ENCODE measurements at regions not wholly inside any gene's neighbourhood (a gene's known extent, or its start where the extent isn't known, plus 50 kb on each side); places are given as distances from the start of the nearest gene placed in this dataset.

DNA sequence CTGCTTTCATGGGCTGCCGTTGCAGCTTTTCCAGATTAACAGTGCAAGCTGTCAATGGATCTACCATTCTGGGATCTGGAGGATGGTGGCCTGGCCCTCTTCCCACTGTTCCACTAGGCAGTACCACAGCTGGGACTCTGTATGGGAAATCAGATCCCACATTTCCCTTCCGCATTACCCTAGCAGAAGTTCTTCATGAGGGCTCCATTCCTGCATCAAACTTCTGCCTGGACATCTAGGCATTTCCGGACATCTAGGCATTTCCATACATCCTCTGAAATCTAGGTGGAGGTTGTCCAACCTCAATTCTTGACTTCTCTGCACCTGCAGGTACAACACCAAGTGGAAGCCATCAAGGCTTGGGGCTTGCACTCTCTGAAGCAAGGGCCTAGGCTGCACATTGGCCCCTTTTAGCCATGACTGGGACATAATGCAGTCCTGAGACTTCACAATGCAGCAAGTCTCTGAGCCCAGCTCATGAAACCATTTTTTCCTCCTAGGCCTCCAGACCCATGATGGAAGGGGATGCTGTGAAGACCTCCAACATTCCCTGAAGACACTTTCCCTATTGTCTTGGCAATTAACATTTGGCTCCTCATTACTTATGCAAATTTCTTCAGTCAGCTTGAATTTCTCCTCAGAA, 863.3 kb downstream of the C12orf50 start:
- no peak for TF ChIP-seq EZH2 (IDR thresholded peaks at IDR 0.05; ENCODE audit: borderline replicate concordance, insufficient read depth, low read depth, low read length, poor library complexity, severe bottlenecking)
- TF ChIP-seq, protein P1, sequence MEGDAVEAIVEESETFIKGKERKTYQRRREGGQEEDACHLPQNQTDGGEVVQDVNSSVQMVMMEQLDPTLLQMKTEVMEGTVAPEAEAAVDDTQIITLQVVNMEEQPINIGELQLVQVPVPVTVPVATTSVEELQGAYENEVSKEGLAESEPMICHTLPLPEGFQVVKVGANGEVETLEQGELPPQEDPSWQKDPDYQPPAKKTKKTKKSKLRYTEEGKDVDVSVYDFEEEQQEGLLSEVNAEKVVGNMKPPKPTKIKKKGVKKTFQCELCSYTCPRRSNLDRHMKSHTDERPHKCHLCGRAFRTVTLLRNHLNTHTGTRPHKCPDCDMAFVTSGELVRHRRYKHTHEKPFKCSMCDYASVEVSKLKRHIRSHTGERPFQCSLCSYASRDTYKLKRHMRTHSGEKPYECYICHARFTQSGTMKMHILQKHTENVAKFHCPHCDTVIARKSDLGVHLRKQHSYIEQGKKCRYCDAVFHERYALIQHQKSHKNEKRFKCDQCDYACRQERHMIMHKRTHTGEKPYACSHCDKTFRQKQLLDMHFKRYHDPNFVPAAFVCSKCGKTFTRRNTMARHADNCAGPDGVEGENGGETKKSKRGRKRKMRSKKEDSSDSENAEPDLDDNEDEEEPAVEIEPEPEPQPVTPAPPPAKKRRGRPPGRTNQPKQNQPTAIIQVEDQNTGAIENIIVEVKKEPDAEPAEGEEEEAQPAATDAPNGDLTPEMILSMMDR (IDR thresholded peaks at IDR 0.05): no peak
- ChIA-PET CTCF (no interaction called here), POLR2A (no interaction called here)
- no peaks in the 10 kb centered on the region for H3K79me2 ChIP-seq (ENCODE audit: control insufficient read depth, insufficient read depth, low read length)
- intact Hi-C loops (cut with micrococcal nuclease): no loop called here
- no peak overlapping the region for H3K4me2 ChIP-seq (replicated peaks; ENCODE audit: low read depth, low read length, poor library complexity, severe bottlenecking)
- H3K4me1 ChIP-seq (ENCODE audit: control insufficient read depth in 2 of 2, insufficient read depth in 2 of 2, low read length in 2 of 2): no peaks in the 10 kb centered on the region
- H3K27ac ChIP-seq (ENCODE audit: low read length in 2 of 2): no peak overlapping the region
- no peak for ATAC-seq (ENCODE audit: low read depth)
- no peaks in the 10 kb centered on the region for H3K27me3 Mint-ChIP-seq
- no peaks in the 10 kb centered on the region for H3K36me3 ChIP-seq (replicated peaks in 1 of 2; ENCODE audit: control extremely low read depth in 1 of 2, control insufficient read depth in 1 of 2, extremely low read depth in 1 of 2, insufficient read depth in 2 of 2, low read length in 1 of 2)
- H3K27ac Mint-ChIP-seq: no peak overlapping the region
- H3K27me3 ChIP-seq (replicated peaks in 1 of 4; ENCODE audit: control extremely low read depth in 1 of 4, control insufficient read depth in 3 of 4, insufficient read depth in 4 of 4, low read length in 3 of 4): no peaks in the 10 kb centered on the region
- no peak overlapping the region for H3K4me3 ChIP-seq (ENCODE audit: control extremely low read depth in 1 of 5, extremely low read depth in 1 of 5, insufficient read depth in 1 of 5, low read depth in 2 of 5, low read length in 4 of 5)
- H3K9me3 Mint-ChIP-seq (ENCODE audit: insufficient read depth): peaks cover 6% of the 10 kb centered on the region
- WGBS (ENCODE audit: insufficient coverage): 94% methylated on average over 3 of the region's 3 CpGs
- H2AFZ ChIP-seq (ENCODE audit: insufficient read depth, low read depth, low read length, poor library complexity, severe bottlenecking): no peak overlapping the region
- no peaks in the 10 kb centered on the region for H4K20me1 ChIP-seq (ENCODE audit: control insufficient read depth, insufficient read depth, low read length, poor library complexity, severe bottlenecking)
- peaks cover 1 to 13% (median 9%) of the 10 kb centered on the region in 3 donors for H3K9me3 ChIP-seq (ENCODE audit: control extremely low read depth in 1 of 3, control insufficient read depth in 2 of 3, insufficient read depth in 1 of 3, low read length in 2 of 3)
- no peak overlapping the region for H3K9ac ChIP-seq (ENCODE audit: low read length)
- no peaks in the 10 kb centered on the region for H3K4me1 Mint-ChIP-seq
- no peak overlapping the region for H3K4me3 Mint-ChIP-seq
- no peak for DNase-seq

DNA sequence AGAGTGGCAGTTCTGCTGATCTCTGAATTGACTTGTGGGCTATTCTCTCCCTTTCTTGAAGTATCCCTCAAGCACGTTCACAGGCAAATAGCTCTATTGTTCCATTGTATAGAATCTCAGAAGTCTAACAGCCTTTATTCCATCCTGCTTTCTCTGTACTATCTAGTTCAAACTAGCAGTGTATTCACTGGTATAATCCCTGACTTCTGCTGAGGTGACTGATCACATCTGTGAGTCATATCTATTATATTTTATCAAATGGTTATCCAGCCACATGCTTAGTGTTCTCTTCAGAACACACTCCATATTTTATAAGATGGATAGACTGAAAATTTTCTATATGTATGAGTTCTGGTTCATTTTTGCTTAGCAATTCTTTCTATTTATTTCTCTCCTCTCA, 866.1 kb downstream of the C12orf50 start:
- Histone ChIP-seq H3K4me1 (ENCODE audit: control insufficient read depth in 2 of 2, insufficient read depth in 2 of 2, low read length in 2 of 2) (no peaks in the 10 kb centered on the region), H3K9ac (ENCODE audit: low read length) (no peak overlapping the region), H3K36me3 (replicated peaks in 1 of 2; ENCODE audit: control extremely low read depth in 1 of 2, control insufficient read depth in 1 of 2, extremely low read depth in 1 of 2, insufficient read depth in 2 of 2, low read length in 1 of 2) (no peaks in the 10 kb centered on the region), H3K79me2 (ENCODE audit: control insufficient read depth, insufficient read depth, low read length) (no peaks in the 10 kb centered on the region), H3K27me3 (replicated peaks in 1 of 4; ENCODE audit: control extremely low read depth in 1 of 4, control insufficient read depth in 3 of 4, insufficient read depth in 4 of 4, low read length in 3 of 4) (no peaks in the 10 kb centered on the region), H3K9me3 (ENCODE audit: control extremely low read depth in 1 of 3, control insufficient read depth in 2 of 3, insufficient read depth in 1 of 3, low read length in 2 of 3) (peaks cover 1 to 13% (median 9%) of the 10 kb centered on the region in 3 donors), H3K4me2 (replicated peaks; ENCODE audit: low read depth, low read length, poor library complexity, severe bottlenecking) (no peak overlapping the region), H4K20me1 (ENCODE audit: control insufficient read depth, insufficient read depth, low read length, poor library complexity, severe bottlenecking) (no peaks in the 10 kb centered on the region), H3K4me3 (ENCODE audit: control extremely low read depth in 1 of 5, extremely low read depth in 1 of 5, insufficient read depth in 1 of 5, low read depth in 2 of 5, low read length in 4 of 5) (no peak overlapping the region), H3K27ac (ENCODE audit: low read length in 2 of 2) (no peak overlapping the region), H2AFZ (ENCODE audit: insufficient read depth, low read depth, low read length, poor library complexity, severe bottlenecking) (no peak overlapping the region)
- ATAC-seq (ENCODE audit: low read depth) (no peak), DNase-seq (no peak)
- CTCF ChIA-PET: no interaction called here
- POLR2A ChIA-PET: no interaction called here
- TF ChIP-seq, protein P1 (IDR thresholded peaks at IDR 0.05): no peak
- no peak for TF ChIP-seq EZH2 (IDR thresholded peaks at IDR 0.05; ENCODE audit: borderline replicate concordance, insufficient read depth, low read depth, low read length, poor library complexity, severe bottlenecking)
- intact Hi-C loops (cut with micrococcal nuclease): no loop called here
- Mint-ChIP-seq H3K27ac (no peak overlapping the region), H3K9me3 (ENCODE audit: insufficient read depth) (peaks cover 3% of the 10 kb centered on the region), H3K4me1 (no peaks in the 10 kb centered on the region), H3K4me3 (no peak overlapping the region), H3K27me3 (no peaks in the 10 kb centered on the region)
- WGBS (ENCODE audit: insufficient coverage): no CpG with 5 or more reads among the region's 1 CpG

All from B cell (primary cell).